IMR-90 (cell line): ENCODE measurements at regions not wholly inside any gene's neighbourhood (a gene's known extent, or its start where the extent isn't known, plus 50 kb on each side); places are given as distances from the start of the nearest gene placed in this dataset.

Source experiments
- ATAC-seq: fragments of 200-7000 bp; cut with Tn5 transposase; 2 replicates; pipeline ENCODE4 v1.9.1; 2020; ENCODE audit warnings: low read depth, mild to moderate bottlenecking, moderate library complexity
- BruUV-seq: library from RNA; stranded (reverse); fragments of 400-500 nt; replicated peaks from 2 replicates; lab custom pipeline; 2021; lab: Mats Ljungman, UMichigan
- CTCF ChIA-PET: fragments of 300-600 bp; formaldehyde crosslinking; extraction: SDS; loops from one replicate; lab custom pipeline; 2021; ENCODE audit warnings: antibody characterized with exemption; lab: Yijun Ruan, JAX
- POLR2A ChIA-PET: fragments of 300-600 bp; sonication (Branson Sonifier 250); formaldehyde crosslinking; loops from one replicate; lab custom pipeline; 2022; ENCODE audit warnings: antibody characterized with exemption; ENCODE audit not compliant: unreplicated experiment; lab: Charles Lee
- DNase-seq: peaks from one replicate; pipeline ENCODE4 v3.0.0; 2013
- H2AFZ ChIP-seq: replicated peaks from 2 replicates; pipeline ENCODE3; 2013; ENCODE audit warnings: low read length, mild to moderate bottlenecking; ENCODE audit not compliant: poor library complexity
- H2AK5ac ChIP-seq: 2 replicates; pipeline ENCODE4 v1.6.1; 2013; ENCODE audit warnings: low read depth, low read length, inconsistent platforms
- H2AK9ac ChIP-seq: replicated peaks from 2 replicates; pipeline ENCODE3; 2013; ENCODE audit warnings: mild to moderate bottlenecking, low read depth, low read length, moderate library complexity; ENCODE audit not compliant: poor library complexity
- H2BK120ac ChIP-seq: 2 replicates; pipeline ENCODE4 v1.6.1; 2013; ENCODE audit warnings: low read depth, low read length, inconsistent platforms
- H2BK15ac ChIP-seq: 3 replicates; pipeline ENCODE4 v1.6.1; 2013; ENCODE audit warnings: low read depth, low read length, inconsistent platforms
- H2BK20ac ChIP-seq: 2 replicates; pipeline ENCODE4 v1.6.1; 2013; ENCODE audit warnings: low read depth, mild to moderate bottlenecking, inconsistent platforms, low read length, moderate library complexity
- H2BK5ac ChIP-seq: 2 replicates; pipeline ENCODE4 v1.6.1; 2013; ENCODE audit warnings: mild to moderate bottlenecking, low read depth, low read length, inconsistent platforms; ENCODE audit not compliant: poor library complexity, severe bottlenecking
- H3K14ac ChIP-seq: replicated peaks from 2 replicates; pipeline ENCODE4 v1.6.1; 2013; ENCODE audit warnings: low read depth, low read length, inconsistent platforms
- H3K18ac ChIP-seq: 2 replicates; pipeline ENCODE4 v1.6.1; 2013; ENCODE audit warnings: low read depth, low read length, control low read depth
- H3K23ac ChIP-seq: 2 replicates; pipeline ENCODE4 v1.6.1; 2013; ENCODE audit warnings: low read depth, low read length, inconsistent platforms
- H3K27ac ChIP-seq: 2 replicates; pipeline ENCODE4 v1.5.1; 2013; ENCODE audit warnings: mild to moderate bottlenecking, control low read depth, low read length; ENCODE audit not compliant: insufficient read depth
- H3K27me3 ChIP-seq: 2 replicates; pipeline ENCODE4 v1.6.1; 2013; ENCODE audit warnings: low read length; ENCODE audit not compliant: control insufficient read depth, insufficient read depth
- H3K36me3 ChIP-seq: 2 replicates; pipeline ENCODE4 v1.6.1; 2013; ENCODE audit warnings: low read length, mixed read lengths; ENCODE audit not compliant: control insufficient read depth, insufficient read depth
- H3K4ac ChIP-seq: 2 replicates; pipeline ENCODE4 v1.6.1; 2013; ENCODE audit warnings: low read depth, low read length, inconsistent platforms
- H3K4me1 ChIP-seq: 2 replicates; pipeline ENCODE4 v1.6.1; 2013; ENCODE audit warnings: low read length, mixed read lengths; ENCODE audit not compliant: control insufficient read depth, insufficient read depth
- H3K4me2 ChIP-seq: 2 replicates; pipeline ENCODE4 v1.6.1; 2013; ENCODE audit warnings: low read depth, mild to moderate bottlenecking, control low read depth, low read length, moderate library complexity
- H3K4me3 ChIP-seq: 2 replicates; pipeline ENCODE4 v1.5.1; 2013; ENCODE audit warnings: low read depth, mild to moderate bottlenecking, control low read depth, low read length, moderate library complexity; ENCODE audit not compliant: insufficient read depth
- H3K56ac ChIP-seq: 2 replicates; pipeline ENCODE4 v1.6.1; 2013; ENCODE audit warnings: low read length, inconsistent platforms; ENCODE audit not compliant: insufficient read depth; ENCODE audit errors: extremely low read depth
- H3K79me1 ChIP-seq, 2 experiments: 2 replicates each; pipeline ENCODE4 v1.6.1; 2013; ENCODE audit warnings: low read length in 2 of 2, inconsistent platforms in 1 of 2, low read depth in 1 of 2
- H3K9ac ChIP-seq: 2 replicates; pipeline ENCODE4 v1.6.1; 2013; ENCODE audit warnings: low read depth, low read length, control low read depth
- H3K9me1 ChIP-seq: 2 replicates; pipeline ENCODE4 v1.6.1; 2013; ENCODE audit warnings: low read length, inconsistent platforms; ENCODE audit not compliant: insufficient read depth
- H3K9me3 ChIP-seq: 2 replicates; pipeline ENCODE4 v1.6.1; 2013; ENCODE audit warnings: low read length; ENCODE audit not compliant: control insufficient read depth, insufficient read depth
- H4K20me1 ChIP-seq: 2 replicates; pipeline ENCODE4 v1.6.1; 2013; ENCODE audit warnings: low read length, inconsistent platforms; ENCODE audit not compliant: insufficient read depth
- H4K5ac ChIP-seq: 2 replicates; pipeline ENCODE4 v1.6.1; 2013; ENCODE audit warnings: mild to moderate bottlenecking, low read depth, low read length, control low read depth
- H4K8ac ChIP-seq, 2 experiments: 2 replicates each; pipeline ENCODE4 v1.6.1; 2013; ENCODE audit warnings: low read depth in 2 of 2, low read length in 2 of 2, control low read depth in 1 of 2, inconsistent platforms in 1 of 2
- H4K91ac ChIP-seq: 2 replicates; pipeline ENCODE4 v1.6.1; 2013; ENCODE audit warnings: low read depth, low read length, inconsistent platforms; ENCODE audit not compliant: insufficient read depth
- BHLHE40 ChIP-seq: fragments of 150-350 bp; IDR thresholded peaks from 2 replicates; pipeline ENCODE4 v1.6.1; 2016; ENCODE audit warnings: mild to moderate bottlenecking, low read depth, low read length
- CEBPB ChIP-seq: IDR thresholded peaks from 2 replicates; pipeline ENCODE4 v1.6.1; 2012; ENCODE audit warnings: low read depth, low read length, improper control_type of control experiment
- CHD1 ChIP-seq: IDR thresholded peaks from 2 replicates; pipeline ENCODE4 v1.6.1; 2012; ENCODE audit warnings: low read depth, low read length, improper control_type of control experiment
- FOS ChIP-seq: fragments of 150-350 bp; IDR thresholded peaks from 2 replicates; pipeline ENCODE4 v1.6.1; 2016; ENCODE audit warnings: low read depth, low read length
- MXI1 ChIP-seq: IDR thresholded peaks from 2 replicates; pipeline ENCODE4 v1.6.1; 2012; ENCODE audit warnings: low read depth, mild to moderate bottlenecking, low read length, moderate library complexity, borderline replicate concordance
- RCOR1 ChIP-seq: IDR thresholded peaks from 2 replicates; pipeline ENCODE4 v1.6.1; 2012; ENCODE audit warnings: mild to moderate bottlenecking, low read length, improper control_type of control experiment; ENCODE audit not compliant: insufficient replicate concordance
- RFX5 ChIP-seq: IDR thresholded peaks from 2 replicates; pipeline ENCODE4 v1.8.0; 2012; ENCODE audit warnings: low read depth, mild to moderate bottlenecking, low read length, moderate library complexity
- WGBS, 2 experiments: methylation state at CpG; one replicate each; pipeline versions ENCODE4 v1.1.5 to v1.1.7; 2013; ENCODE audit warnings: missing lambda C conversion rate in 2 of 2; ENCODE audit not compliant: insufficient read length in 1 of 2; ENCODE audit errors: extremely low coverage in 2 of 2; 5-methylcytosine and 5-hydroxymethylcytosine counted together
- dilution Hi-C: fragments of 300-500 bp; cut with HindIII; formaldehyde crosslinking; loops from one replicate; pipeline ENCODE4 v1.14.3; 2018; ENCODE audit warnings: low sequenced_read_pairs; ENCODE audit not compliant: unreplicated experiment
- in situ Hi-C: fragments of 300-500 bp; cut with MboI; formaldehyde crosslinking; loops from 3 replicates; pipeline ENCODE4 v1.14.3; 2019; ENCODE audit warnings: low sequenced_read_pairs, inconsistent platforms, mixed read lengths
- intact Hi-C: fragments of 100-400 bp; cut with micrococcal nuclease; formaldehyde crosslinking; loops from 2 replicates; pipeline ENCODE4 v1.10.0; 2022

- Histone ChIP-seq H3K27me3 (no peaks in the 10 kb centered on the region), H4K8ac (peak overlapping the region in 1 of 2 experiments; percentile 39; a peak in 2 of 4 replicates), H2BK20ac (peak overlapping the region; percentile 29; the same call in 1 of the 2 replicates), H2AK5ac (peak overlapping the region; percentile 41; the same call in 1 of the 2 replicates), H3K14ac (peak overlapping the region; percentile 58), H3K4ac (peak overlapping the region; percentile 30; the same call in 1 of the 2 replicates), H3K9ac (no peak overlapping the region), H3K4me1 (peaks cover 2% of the 10 kb centered on the region; the same call in 1 of the 2 replicates), H3K9me3 (no peaks in the 10 kb centered on the region), H2AFZ (peak overlapping the region; percentile 16), H2BK120ac (peak overlapping the region; percentile 34; the same call in 1 of the 2 replicates), H3K79me1 (no peaks in the 10 kb centered on the region), H3K4me3 (no peak overlapping the region), H4K91ac (no peak overlapping the region), H2BK5ac (peak overlapping the region; percentile 72), H2AK9ac (no peak overlapping the region), H3K56ac (no peak overlapping the region), H3K23ac (no peak overlapping the region), H2BK15ac (peak overlapping the region; percentile 46; the same call in 1 of the 3 replicates), H3K27ac (no peak overlapping the region), H3K4me2 (no peak overlapping the region; the same call in 1 of the 2 replicates), H3K36me3 (no peaks in the 10 kb centered on the region), H4K20me1 (no peaks in the 10 kb centered on the region), H4K5ac (peak overlapping the region; percentile 6; the same call in 1 of the 2 replicates), H3K18ac (peak overlapping the region; percentile 77; the same call in 1 of the 2 replicates), H3K9me1 (no peaks in the 10 kb centered on the region)
- peak; percentile 11 for TF ChIP-seq RCOR1
- no peak for TF ChIP-seq MXI1
- TF ChIP-seq CEBPB, result peak; percentile 95
- no peak for TF ChIP-seq FOS
- no peak for TF ChIP-seq BHLHE40
- TF ChIP-seq RFX5, result no peak
- TF ChIP-seq CHD1, result no peak
- POLR2A ChIA-PET, result no interaction called here
- dilution Hi-C loops, result no loop called here
- WGBS, 2 experiments, result no CpG with 5 or more reads among the region's 1 CpG
- in situ Hi-C loops, result no loop called here
- CTCF ChIA-PET, result interaction anchor here (0.5 kb wide), 1 partner anchor 337 kb away, joined by 3 read pairs; no protein-coding TSS in a partner anchor
- ATAC-seq (peak; percentile 89), DNase-seq (peak; percentile 82)
- intact Hi-C loops, result no loop called here
- BruUV-seq, result no TSS peak
Observed at GRCh38 chr21:35375115-35375514, 326.0 kb upstream of the RUNX1 start.
